ENCODE measurements at regions not wholly inside any gene's neighbourhood (a gene's known extent, or its start where the extent isn't known, plus 50 kb on each side); places are given as distances from the start of the nearest gene placed in this dataset.

DNA sequence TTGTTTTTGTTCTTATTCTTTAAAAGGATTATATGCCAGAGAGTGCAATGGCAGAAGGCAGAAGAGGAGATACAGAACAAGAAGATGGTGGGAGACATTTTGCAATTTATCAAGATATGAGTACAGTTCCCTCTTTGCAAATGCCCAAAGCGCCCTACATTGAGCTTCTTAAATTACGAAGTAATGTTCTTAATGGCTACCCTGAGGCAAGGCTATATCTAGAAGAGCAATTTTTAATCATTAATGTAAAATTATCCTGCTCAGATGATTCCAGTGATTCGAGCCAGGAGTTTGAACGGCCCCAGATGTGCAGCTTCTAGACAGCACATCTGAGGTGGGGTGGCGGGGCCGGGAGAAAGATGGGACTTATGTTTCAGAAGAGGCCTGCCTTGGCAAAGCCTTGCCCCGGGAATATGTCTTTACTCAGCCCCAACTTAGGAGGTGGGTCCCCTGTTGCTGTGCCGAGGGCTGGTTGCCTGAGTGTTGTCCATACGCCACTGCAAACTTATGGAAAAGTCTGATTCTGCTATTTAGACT, 84.9 kb upstream of the MLN start:
- Histone ChIP-seq H3K9me2 (ENCODE audit: insufficient read depth) (no peaks in the 10 kb centered on the region), H3K36me3 (ENCODE audit: control insufficient read depth in 1 of 2, insufficient read depth in 2 of 2, low read length in 2 of 2) (no peaks in the 10 kb centered on the region), H3K9ac (ENCODE audit: low read length) (no peak overlapping the region), H3K79me2 (ENCODE audit: insufficient read depth, low read length) (no peaks in the 10 kb centered on the region), H3K4me1 (ENCODE audit: control insufficient read depth in 1 of 2, insufficient read depth in 2 of 2, low read length in 2 of 2) (peaks cover 10 to 27% of the 10 kb centered on the region in 2 experiments), H3K27me3 (ENCODE audit: insufficient read depth, low read length) (no peaks in the 10 kb centered on the region), H3K4me3 (replicated peaks in 1 of 2; ENCODE audit: low read depth in 1 of 2, low read length in 2 of 2) (no peak overlapping the region), H2AFZ (ENCODE audit: low read depth, low read length, poor library complexity, severe bottlenecking) (no peak overlapping the region), H4K20me1 (ENCODE audit: insufficient read depth) (no peaks in the 10 kb centered on the region), H3K4me2 (ENCODE audit: low read length) (no peak overlapping the region), H3K27ac (ENCODE audit: low read depth, low read length) (no peak overlapping the region), H3K9me3 (ENCODE audit: control insufficient read depth in 1 of 2, insufficient read depth in 1 of 2, low read depth in 1 of 2, low read length in 2 of 2) (no peaks in the 10 kb centered on the region)
- TF ChIP-seq, protein P1, sequence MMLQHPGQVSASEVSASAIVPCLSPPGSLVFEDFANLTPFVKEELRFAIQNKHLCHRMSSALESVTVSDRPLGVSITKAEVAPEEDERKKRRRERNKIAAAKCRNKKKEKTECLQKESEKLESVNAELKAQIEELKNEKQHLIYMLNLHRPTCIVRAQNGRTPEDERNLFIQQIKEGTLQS (IDR thresholded peaks at IDR 0.05): no peak
- TF ChIP-seq EZH2phosphoT487 (IDR thresholded peaks at IDR 0.05; ENCODE audit: borderline replicate concordance) (no peak), CEBPB (IDR thresholded peaks at IDR 0.05; ENCODE audit: low read depth) (no peak), SIN3A (IDR thresholded peaks at IDR 0.05; ENCODE audit: low read depth) (no peak), ZBTB33 (IDR thresholded peaks at IDR 0.05; ENCODE audit: extremely low read depth, insufficient replicate concordance, low read length) (no peak), POLR2A (IDR thresholded peaks at IDR 0.05; ENCODE audit: borderline replicate concordance, extremely low read depth, insufficient read depth, insufficient read length) (no peak), SP1 (IDR thresholded peaks at IDR 0.05; ENCODE audit: low read depth) (no peak), JUND (IDR thresholded peaks at IDR 0.05) (no peak)
- TF ChIP-seq, protein P2, sequence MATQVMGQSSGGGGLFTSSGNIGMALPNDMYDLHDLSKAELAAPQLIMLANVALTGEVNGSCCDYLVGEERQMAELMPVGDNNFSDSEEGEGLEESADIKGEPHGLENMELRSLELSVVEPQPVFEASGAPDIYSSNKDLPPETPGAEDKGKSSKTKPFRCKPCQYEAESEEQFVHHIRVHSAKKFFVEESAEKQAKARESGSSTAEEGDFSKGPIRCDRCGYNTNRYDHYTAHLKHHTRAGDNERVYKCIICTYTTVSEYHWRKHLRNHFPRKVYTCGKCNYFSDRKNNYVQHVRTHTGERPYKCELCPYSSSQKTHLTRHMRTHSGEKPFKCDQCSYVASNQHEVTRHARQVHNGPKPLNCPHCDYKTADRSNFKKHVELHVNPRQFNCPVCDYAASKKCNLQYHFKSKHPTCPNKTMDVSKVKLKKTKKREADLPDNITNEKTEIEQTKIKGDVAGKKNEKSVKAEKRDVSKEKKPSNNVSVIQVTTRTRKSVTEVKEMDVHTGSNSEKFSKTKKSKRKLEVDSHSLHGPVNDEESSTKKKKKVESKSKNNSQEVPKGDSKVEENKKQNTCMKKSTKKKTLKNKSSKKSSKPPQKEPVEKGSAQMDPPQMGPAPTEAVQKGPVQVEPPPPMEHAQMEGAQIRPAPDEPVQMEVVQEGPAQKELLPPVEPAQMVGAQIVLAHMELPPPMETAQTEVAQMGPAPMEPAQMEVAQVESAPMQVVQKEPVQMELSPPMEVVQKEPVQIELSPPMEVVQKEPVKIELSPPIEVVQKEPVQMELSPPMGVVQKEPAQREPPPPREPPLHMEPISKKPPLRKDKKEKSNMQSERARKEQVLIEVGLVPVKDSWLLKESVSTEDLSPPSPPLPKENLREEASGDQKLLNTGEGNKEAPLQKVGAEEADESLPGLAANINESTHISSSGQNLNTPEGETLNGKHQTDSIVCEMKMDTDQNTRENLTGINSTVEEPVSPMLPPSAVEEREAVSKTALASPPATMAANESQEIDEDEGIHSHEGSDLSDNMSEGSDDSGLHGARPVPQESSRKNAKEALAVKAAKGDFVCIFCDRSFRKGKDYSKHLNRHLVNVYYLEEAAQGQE (IDR thresholded peaks at IDR 0.05; ENCODE audit: low read depth): no peak
- intact Hi-C loops (cut with micrococcal nuclease): no loop called here
- BruUV-seq (replicated peaks): no TSS peak
- ChIA-PET CTCF (no interaction called here), POLR2A (no interaction called here), RAD21 (ENCODE audit: low non-redundant PET in 1 of 2, low total read pairs in 2 of 2, uncharacterized antibody in 2 of 2, unreplicated experiment in 2 of 2) (no interaction called here)
- ATAC-seq (no peak), DNase-seq (ENCODE audit: low read depth, low spot score) (no peak)

Data from HCT116 (cell line).